ENCODE measurements at regions not wholly inside any gene's neighbourhood (a gene's known extent, or its start where the extent isn't known, plus 50 kb on each side); places are given as distances from the start of the nearest gene placed in this dataset.
"Not testable (repeated sequence)": the region's sequence is repeated elsewhere in the genome, so short reads cannot be mapped to it uniquely, and the experiment has no call there.

DNA sequence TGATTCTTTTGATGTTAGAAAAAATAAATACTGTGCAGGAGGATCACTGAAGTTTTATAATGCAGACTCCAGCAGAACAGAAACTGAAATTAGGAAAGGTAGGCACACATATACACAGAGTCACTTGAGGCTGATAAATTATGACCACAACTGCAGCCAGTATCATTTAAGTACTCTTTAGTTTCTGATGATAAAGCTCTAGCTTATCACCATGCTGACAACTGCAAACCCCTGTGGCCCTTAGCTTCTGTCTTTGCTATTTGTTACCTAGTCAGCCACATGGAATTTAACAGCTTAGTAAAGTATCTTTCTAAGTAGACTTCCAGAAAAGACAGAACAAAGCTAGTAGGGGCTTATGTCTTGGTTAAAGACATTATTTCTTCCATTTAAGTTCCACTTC is 734.8 kb upstream of the CDH6 start:
- TF ChIP-seq GLIS3 (CRISPR knock-in tag; IDR thresholded peaks at IDR 0.05) (no peak), ESRRG (CRISPR knock-in tag; IDR thresholded peaks at IDR 0.05) (no peak), SNAI2 (CRISPR knock-in tag; IDR thresholded peaks at IDR 0.05) (no peak)
- no peak for ATAC-seq

DNA sequence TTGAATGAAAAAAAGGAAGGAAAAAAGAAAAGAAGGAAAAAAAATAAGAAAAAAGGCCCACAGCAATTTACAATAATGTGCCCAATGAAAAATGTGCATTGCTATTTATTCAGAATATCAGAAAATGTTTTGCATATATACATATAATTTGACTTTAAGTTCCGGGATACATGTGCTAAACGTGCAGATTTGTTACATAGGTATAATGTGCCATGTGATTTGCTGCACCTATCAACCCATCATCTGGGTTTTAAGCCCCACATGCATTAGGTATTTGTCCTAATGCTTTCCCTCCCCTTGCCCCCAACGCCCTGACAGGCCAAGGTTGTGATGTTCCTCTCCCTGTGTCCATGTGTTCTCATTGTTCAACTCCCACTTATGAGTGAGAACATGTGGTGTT is 738.0 kb upstream of the CDH6 start:
- ATAC-seq, result not testable (repeated sequence)

DNA sequence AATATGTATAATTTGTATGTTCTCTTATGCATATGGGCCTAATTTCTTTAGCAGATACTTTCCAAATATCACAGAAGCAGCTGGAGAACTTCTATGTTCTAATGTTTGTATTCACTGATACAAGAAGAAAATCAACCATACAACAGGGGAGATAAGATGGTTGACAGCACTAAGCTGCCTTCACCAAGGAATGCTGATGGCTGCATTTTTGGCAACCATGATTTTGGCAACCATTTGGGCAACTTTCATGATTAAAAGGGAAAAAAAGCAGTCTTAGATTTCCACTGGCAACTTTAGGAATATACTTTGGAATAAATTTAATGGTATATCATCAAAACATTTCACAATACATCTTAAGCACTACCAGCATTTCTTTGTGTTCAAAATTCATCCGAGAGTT is 740.3 kb upstream of the CDH6 start:
- no peak for ATAC-seq
- TF ChIP-seq ZNF565 (CRISPR knock-in tag; conservative IDR thresholded peaks at IDR 0.05; ENCODE audit: low read depth) (no peak), PPARA (CRISPR knock-in tag; IDR thresholded peaks at IDR 0.05; ENCODE audit: borderline replicate concordance) (no peak), TOX (CRISPR knock-in tag; IDR thresholded peaks at IDR 0.05; ENCODE audit: borderline replicate concordance) (no peak), ZNF70 (CRISPR knock-in tag; IDR thresholded peaks at IDR 0.05) (no peak), RARB (CRISPR knock-in tag; IDR thresholded peaks at IDR 0.05) (no peak), OSR1 (CRISPR knock-in tag; IDR thresholded peaks at IDR 0.05) (no peak), GLIS3 (CRISPR knock-in tag; IDR thresholded peaks at IDR 0.05) (no peak), ARNTL (CRISPR knock-in tag; IDR thresholded peaks at IDR 0.05; ENCODE audit: borderline replicate concordance, low read depth) (no peak)
- TF ChIP-seq, protein P1, sequence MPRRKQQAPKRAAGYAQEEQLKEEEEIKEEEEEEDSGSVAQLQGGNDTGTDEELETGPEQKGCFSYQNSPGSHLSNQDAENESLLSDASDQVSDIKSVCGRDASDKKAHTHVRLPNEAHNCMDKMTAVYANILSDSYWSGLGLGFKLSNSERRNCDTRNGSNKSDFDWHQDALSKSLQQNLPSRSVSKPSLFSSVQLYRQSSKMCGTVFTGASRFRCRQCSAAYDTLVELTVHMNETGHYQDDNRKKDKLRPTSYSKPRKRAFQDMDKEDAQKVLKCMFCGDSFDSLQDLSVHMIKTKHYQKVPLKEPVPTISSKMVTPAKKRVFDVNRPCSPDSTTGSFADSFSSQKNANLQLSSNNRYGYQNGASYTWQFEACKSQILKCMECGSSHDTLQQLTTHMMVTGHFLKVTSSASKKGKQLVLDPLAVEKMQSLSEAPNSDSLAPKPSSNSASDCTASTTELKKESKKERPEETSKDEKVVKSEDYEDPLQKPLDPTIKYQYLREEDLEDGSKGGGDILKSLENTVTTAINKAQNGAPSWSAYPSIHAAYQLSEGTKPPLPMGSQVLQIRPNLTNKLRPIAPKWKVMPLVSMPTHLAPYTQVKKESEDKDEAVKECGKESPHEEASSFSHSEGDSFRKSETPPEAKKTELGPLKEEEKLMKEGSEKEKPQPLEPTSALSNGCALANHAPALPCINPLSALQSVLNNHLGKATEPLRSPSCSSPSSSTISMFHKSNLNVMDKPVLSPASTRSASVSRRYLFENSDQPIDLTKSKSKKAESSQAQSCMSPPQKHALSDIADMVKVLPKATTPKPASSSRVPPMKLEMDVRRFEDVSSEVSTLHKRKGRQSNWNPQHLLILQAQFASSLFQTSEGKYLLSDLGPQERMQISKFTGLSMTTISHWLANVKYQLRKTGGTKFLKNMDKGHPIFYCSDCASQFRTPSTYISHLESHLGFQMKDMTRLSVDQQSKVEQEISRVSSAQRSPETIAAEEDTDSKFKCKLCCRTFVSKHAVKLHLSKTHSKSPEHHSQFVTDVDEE (CRISPR knock-in tag; IDR thresholded peaks at IDR 0.05), result no peak

DNA sequence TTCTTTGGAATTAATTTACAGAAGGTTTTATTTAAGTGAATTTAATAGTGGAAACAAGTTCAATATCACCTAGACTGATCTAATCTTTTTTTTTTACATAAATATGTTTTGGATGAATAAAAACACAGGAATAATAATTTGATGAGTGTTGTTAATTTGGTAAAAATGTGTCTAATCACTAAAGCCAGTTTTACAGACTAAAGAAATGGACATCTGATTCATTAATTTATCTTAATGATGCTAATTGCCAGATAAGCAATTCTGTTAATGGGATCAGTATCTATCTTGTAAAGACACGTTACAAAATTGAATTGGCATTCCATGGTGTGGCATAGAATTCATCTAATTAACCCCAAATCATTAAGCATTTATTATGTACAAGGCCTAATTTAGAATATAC is 743.3 kb upstream of the CDH6 start:
- no peak for ATAC-seq
- TF ChIP-seq ZNF70 (CRISPR knock-in tag; IDR thresholded peaks at IDR 0.05) (no peak), ZFP30 (CRISPR knock-in tag; IDR thresholded peaks at IDR 0.05) (no peak), RARB (CRISPR knock-in tag; IDR thresholded peaks at IDR 0.05) (no peak), ZNF8 (CRISPR knock-in tag; IDR thresholded peaks at IDR 0.05) (no peak), GLIS3 (CRISPR knock-in tag; IDR thresholded peaks at IDR 0.05) (no peak), TCF4 (CRISPR knock-in tag; IDR thresholded peaks at IDR 0.05; ENCODE audit: borderline replicate concordance) (no peak), ZC3H10 (CRISPR knock-in tag; IDR thresholded peaks at IDR 0.05) (no peak), ZFP3 (CRISPR knock-in tag; IDR thresholded peaks at IDR 0.05) (no peak), ESRRG (CRISPR knock-in tag; IDR thresholded peaks at IDR 0.05) (no peak), ZNF565 (CRISPR knock-in tag; conservative IDR thresholded peaks at IDR 0.05; ENCODE audit: low read depth) (no peak), OSR1 (CRISPR knock-in tag; IDR thresholded peaks at IDR 0.05) (no peak), ISL1 (CRISPR knock-in tag; IDR thresholded peaks at IDR 0.05) (no peak), CSDC2 (CRISPR knock-in tag; IDR thresholded peaks at IDR 0.05) (no peak), PPARA (CRISPR knock-in tag; IDR thresholded peaks at IDR 0.05; ENCODE audit: borderline replicate concordance) (no peak), BACH2 (CRISPR knock-in tag; IDR thresholded peaks at IDR 0.05; ENCODE audit: borderline replicate concordance) (no peak), ARNTL (CRISPR knock-in tag; IDR thresholded peaks at IDR 0.05; ENCODE audit: borderline replicate concordance, low read depth) (no peak)
- TF ChIP-seq, protein P2, sequence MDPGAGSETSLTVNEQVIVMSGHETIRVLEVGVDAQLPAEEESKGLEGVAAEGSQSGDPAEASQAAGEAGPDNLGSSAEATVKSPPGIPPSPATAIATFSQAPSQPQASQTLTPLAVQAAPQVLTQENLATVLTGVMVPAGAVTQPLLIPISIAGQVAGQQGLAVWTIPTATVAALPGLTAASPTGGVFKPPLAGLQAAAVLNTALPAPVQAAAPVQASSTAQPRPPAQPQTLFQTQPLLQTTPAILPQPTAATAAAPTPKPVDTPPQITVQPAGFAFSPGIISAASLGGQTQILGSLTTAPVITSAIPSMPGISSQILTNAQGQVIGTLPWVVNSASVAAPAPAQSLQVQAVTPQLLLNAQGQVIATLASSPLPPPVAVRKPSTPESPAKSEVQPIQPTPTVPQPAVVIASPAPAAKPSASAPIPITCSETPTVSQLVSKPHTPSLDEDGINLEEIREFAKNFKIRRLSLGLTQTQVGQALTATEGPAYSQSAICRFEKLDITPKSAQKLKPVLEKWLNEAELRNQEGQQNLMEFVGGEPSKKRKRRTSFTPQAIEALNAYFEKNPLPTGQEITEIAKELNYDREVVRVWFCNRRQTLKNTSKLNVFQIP (CRISPR knock-in tag; IDR thresholded peaks at IDR 0.05; ENCODE audit: borderline replicate concordance, low read depth), result no peak
- TF ChIP-seq, protein P3, sequence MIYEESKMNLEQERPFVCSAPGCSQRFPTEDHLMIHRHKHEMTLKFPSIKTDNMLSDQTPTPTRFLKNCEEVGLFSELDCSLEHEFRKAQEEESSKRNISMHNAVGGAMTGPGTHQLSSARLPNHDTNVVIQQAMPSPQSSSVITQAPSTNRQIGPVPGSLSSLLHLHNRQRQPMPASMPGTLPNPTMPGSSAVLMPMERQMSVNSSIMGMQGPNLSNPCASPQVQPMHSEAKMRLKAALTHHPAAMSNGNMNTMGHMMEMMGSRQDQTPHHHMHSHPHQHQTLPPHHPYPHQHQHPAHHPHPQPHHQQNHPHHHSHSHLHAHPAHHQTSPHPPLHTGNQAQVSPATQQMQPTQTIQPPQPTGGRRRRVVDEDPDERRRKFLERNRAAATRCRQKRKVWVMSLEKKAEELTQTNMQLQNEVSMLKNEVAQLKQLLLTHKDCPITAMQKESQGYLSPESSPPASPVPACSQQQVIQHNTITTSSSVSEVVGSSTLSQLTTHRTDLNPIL (CRISPR knock-in tag; IDR thresholded peaks at IDR 0.05; ENCODE audit: low read depth), result no peak
- TF ChIP-seq, protein P4, sequence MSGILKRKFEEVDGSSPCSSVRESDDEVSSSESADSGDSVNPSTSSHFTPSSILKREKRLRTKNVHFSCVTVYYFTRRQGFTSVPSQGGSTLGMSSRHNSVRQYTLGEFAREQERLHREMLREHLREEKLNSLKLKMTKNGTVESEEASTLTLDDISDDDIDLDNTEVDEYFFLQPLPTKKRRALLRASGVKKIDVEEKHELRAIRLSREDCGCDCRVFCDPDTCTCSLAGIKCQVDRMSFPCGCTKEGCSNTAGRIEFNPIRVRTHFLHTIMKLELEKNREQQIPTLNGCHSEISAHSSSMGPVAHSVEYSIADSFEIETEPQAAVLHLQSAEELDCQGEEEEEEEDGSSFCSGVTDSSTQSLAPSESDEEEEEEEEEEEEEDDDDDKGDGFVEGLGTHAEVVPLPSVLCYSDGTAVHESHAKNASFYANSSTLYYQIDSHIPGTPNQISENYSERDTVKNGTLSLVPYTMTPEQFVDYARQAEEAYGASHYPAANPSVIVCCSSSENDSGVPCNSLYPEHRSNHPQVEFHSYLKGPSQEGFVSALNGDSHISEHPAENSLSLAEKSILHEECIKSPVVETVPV (CRISPR knock-in tag; IDR thresholded peaks at IDR 0.05), result no peak
- TF ChIP-seq, protein P1 (CRISPR knock-in tag; IDR thresholded peaks at IDR 0.05), result no peak

All from SK-N-SH treated with all-trans-retinoic acid at 6 μM for 48 hours (cell line).